ENCODE measurements at regions not wholly inside any gene's neighbourhood (a gene's known extent, or its start where the extent isn't known, plus 50 kb on each side); places are given as distances from the start of the nearest gene placed in this dataset.

DNA sequence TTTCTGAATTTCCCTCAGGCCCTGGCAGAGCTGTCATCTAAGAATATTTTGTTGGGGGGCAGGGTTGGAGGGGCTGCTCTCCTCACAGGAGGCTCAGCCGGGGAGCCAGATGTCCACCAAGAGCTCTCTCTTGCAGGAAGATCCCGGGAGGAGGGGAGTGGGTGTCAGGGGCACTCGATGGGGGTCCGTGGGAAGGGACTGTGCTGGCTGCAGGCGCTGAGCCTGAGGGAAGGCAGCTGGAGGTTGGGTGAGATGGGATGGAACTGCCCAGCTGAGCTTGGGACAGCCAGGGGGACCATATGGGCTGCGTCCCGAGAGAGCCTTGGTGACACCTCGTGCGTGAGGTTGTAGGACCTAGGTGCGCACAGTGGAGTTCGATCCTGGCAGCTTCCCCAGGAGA is 111.2 kb upstream of the GSE1 start:
- no peak for DNase-seq

DNA sequence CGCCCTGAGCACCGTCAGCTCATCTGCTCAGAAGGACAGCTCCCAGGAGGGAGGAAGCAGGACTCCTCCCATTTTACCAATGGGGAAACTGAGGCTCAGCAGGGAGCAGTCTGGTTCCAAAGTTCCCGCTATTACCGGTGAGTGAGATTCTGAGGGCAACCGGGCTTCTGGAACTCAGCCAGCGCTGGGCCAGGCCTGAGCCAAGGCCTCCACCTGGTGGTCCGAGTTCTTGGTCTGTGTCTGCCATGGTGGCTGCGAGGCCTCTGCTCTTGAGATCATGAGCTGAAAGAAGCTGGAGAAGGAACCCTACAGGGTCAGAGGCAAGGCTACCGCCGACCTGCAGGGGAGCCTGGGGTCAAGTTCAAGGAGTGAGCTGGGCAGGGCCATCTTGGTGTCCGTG is 110.8 kb upstream of the GSE1 start:
- no peak for DNase-seq

- no peak for DNase-seq
Observed at GRCh38 chr16:85503679-85504231, 109.4 kb upstream of the GSE1 start.

DNA sequence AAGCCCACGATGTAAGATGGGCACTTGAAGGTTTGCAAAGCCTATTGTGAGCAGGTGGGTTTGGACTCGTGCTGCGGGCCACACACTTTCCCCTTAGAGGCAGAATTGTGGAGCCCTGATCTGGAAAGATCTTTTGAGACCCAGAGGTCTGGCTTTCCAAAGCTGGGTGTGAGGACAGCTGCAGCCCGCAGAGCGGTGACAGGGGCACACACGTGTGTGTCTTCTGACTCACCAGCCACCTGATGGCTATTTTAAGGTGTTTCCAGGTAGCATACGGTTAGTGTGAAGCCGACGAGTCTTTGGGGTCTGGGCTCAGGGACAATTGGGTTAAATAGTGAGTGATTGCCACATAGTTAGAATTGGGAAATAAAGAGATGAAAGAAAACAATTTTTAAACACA is 108.9 kb upstream of the GSE1 start:
- no peak for DNase-seq

- no peak for DNase-seq
Observed at GRCh38 chr16:85505794-85506634, 107.1 kb upstream of the GSE1 start.

DNA sequence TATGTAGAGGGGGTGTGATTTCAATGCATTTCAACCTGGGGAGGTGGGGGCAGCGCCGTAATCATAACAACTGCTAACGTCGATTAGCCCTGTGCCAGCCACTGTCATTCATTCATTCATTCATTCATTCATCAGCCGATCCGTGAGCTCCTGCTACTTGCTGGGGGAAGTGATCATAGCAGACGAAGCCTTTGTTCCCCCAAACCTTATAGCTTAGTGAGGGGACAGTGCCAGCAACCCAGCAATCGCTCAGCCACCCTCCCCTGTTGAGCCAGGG is 106.5 kb upstream of the GSE1 start:
- DNase-seq: no peak

- no peak for DNase-seq
Observed at GRCh38 chr16:85507342-85507741, 105.8 kb upstream of the GSE1 start.

GRCh38 chr16:85508388-85508787 is 104.7 kb upstream of the GSE1 start:
- no peak for DNase-seq

DNA sequence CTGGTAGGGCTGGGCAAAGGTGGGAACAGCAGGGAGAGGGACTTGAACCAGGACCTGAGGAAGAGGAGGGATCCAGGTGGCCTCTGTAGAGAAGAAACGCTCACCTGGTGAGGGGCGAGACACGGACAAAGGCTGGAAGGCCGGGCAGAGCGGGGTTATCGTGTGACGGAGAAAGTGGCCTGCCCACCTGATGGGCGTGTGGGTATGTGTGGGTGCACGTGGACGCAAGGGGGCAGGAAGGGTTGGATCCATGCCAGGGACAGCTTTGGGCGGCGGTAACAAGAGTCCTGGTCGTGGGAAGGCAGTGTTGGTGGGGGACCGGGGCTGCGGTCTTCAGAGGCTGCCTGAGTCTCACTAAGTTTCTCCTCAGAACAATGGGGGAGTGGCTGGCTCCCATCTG is 104.1 kb upstream of the GSE1 start:
- DNase-seq: no peak

DNA sequence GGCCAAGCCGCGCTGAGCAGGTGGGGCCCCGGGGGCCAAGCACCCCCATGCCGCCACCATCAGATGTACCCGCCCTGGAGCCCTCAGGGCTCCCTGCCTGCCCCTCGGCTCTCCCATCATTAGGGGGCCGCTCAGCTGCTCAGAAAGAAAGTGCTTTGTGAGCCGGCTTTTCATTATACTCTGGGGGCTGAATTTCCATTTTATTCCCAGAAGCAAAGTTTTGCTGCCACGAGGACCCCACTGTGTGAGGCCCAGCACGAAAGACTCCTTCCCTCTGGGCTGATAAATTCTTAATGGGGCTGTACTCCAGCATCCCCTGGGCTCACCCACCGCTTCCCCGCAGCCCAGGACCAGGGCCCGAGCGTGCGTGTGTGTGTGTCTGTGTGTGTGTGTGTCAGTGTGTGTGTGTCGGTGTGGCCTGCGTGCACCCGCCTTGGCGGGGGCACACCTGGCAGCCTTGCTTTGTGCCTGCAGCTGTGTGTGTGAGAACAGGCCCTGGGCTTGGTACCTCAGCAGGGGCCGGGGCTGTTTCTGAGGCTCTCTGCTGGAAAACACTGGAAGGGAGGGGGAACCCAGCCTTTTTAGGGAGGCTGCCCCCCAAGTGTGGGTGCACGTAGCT is 103.0 kb upstream of the GSE1 start:
- no peak for DNase-seq

DNA sequence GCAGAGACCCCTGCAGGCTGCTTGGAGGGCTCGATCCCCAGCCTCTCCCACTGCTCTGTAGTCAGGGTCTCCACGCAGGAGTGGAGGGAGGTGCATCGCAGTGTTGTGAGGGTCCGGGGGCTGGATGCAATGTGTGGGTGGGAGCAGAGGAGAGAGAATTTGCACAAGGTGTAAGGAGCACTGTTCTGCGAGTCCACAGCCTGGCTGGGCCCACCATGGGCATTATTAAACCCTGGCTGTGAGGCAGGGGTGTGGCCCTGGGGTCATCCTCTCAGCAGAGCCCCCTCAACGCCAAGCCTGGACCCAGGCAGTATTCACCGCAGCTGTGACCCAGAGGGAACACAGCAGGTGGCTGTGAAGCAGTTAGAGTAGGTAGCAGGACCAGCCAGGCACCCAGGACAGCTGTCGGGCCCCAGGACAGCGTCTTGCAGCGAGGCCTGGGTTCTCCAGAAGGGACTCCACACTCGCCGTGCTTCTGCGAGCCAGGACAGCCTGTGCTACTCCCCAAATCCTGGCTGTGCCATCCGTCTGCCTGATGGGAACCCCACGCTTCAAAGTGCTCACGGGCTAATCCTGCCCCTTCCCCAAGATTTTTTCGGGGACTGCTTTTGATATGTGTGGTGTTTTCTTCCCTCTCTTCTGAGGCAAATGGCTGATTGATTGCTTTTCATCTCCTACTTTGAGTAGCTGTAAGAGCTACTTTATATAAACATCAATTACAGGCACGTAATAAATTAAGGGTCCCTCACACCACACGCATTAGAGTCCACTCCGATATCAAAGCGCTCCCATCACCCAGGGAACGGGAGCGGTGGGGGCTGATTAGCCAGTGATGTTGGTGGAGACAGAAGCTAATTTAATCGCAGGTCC is 100.9 kb upstream of the GSE1 start:
- no peak for DNase-seq

DNA sequence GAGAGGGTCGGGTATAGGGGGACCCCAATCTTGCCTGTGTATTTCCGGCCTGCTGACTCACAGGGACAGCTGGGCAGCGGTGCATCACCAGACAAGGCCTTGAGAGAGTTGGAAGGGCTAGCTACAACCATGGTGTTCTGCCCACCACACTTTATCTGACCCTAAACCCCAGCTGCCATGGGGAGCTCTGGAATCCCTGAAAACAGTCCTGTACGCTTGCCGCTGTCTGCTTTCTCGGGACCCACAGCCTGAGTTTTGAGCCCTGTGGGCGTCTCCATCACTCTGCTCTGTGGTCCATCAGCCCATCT is 100.4 kb upstream of the GSE1 start:
- DNase-seq: no peak

- DNase-seq: no peak
Observed at GRCh38 chr16:85513180-85513579, 99.9 kb upstream of the GSE1 start.

DNA sequence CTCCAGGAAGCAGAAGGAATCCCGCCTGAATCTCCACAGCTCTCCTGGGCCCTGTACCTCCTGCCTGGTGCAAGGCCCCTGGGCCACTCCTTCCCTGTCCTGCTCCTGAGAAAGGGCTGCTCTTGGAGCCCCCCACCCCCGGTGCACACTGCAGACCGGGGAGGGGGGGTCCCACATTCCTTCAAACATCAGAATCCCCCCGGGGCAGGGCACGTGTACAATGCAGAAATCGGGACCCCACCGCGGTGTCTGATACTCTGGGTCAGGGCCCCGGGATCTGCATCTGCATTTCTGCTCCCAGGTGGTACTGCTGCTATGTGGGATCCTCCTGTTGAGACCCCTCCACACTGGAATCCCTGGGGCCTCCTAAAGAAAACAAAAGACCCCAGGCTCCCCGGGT is 99.5 kb upstream of the GSE1 start:
- DNase-seq: no peak

DNA sequence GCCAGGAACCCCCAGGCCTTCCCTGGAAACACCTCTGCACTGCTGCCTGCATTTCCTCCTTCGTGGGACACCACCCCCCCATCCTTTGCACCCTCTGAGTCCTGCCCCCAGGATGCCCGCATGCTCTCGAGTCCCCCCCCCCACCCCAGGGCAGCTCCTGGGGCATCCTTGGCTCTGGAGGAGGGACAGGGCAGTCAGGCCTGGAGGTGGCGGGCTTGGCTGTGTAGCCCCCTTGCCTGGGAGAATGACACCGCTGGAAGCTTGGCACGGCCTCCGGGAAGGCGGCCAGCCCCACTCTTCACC is 98.9 kb upstream of the GSE1 start:
- DNase-seq: peak in 10 of 56 donors; percentile 15 to 69 (median 38)

DNA sequence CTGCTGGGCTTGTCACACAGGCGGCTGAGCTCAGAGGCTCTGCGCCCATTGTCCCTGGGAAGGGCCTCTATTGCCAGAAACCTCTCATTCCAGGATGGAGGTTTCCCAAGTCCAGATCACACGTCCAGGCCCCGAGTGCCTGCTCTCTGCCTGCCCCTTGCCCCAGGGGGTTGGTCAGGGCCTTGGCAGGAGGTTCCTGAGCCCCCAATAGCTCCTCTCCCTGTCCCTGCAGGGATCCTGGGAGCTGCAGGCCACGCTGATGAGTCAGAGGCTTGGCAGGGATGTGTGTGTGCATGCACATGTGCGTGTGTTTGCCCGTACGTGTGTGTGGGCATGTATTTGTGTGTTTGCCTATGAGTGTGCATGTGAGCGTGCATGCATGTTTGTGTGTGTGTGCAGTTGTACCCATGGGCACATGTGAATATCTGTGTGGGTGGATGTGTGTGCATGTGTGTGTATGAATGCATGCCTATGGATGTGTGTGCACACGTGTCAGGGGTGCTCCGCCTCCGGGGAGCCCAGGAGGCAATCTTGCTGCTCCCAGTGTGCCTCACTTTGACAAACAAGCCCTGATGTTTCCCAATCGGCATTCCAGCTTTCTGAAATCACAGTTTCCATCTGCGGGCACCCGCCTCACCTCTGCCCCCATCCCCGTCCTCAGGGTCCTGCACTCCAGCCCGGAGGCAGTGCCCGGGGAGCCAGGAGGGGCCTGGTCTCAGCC is 98.4 kb upstream of the GSE1 start:
- DNase-seq: peak in 36 of 56 donors; percentile 10 to 75 (median 42)

- no peak for DNase-seq
Observed at GRCh38 chr16:85515319-85515745, 97.8 kb upstream of the GSE1 start.

- no peak for DNase-seq
Observed at GRCh38 chr16:85515830-85516397, 97.2 kb upstream of the GSE1 start.

- no peak for DNase-seq
Observed at GRCh38 chr16:85517154-85517553, 96.0 kb upstream of the GSE1 start.

DNA sequence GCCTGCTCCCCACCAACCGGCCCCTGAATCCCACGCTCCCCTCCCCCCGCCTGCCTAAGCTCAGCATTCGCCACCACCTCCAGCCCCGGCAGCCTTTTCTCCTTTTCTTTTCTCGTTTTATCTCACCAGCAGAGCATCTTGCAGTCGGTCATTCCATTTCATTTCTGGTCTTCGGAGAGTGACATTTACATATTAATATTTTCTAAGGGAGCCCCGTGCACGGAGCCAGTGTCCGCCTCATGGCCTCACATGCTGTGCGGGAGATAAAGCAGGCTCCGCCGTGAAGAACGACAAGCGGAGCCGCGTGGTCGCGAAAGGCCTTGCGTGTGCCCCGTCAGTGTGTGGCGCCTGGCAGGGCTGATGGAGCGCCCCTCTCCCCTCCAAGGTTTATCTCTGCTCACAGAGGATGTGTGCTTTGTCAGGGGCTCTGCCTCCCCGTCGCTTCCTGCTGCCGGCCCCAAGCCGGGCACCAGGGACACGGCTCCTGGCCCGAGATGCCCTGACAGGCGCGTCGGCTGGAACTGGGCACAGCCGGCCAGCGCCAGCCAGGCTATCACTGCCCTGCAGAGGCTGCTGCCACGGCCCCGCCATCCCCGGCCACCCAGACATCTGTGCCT is 95.5 kb upstream of the GSE1 start:
- no peak for DNase-seq
